ENCODE measurements at regions not wholly inside any gene's neighbourhood (a gene's known extent, or its start where the extent isn't known, plus 50 kb on each side); places are given as distances from the start of the nearest gene placed in this dataset.

GRCh38 chr19:31938675-31939074 is 406.7 kb upstream of the ZNF507 start:
- TF ChIP-seq, protein P1, sequence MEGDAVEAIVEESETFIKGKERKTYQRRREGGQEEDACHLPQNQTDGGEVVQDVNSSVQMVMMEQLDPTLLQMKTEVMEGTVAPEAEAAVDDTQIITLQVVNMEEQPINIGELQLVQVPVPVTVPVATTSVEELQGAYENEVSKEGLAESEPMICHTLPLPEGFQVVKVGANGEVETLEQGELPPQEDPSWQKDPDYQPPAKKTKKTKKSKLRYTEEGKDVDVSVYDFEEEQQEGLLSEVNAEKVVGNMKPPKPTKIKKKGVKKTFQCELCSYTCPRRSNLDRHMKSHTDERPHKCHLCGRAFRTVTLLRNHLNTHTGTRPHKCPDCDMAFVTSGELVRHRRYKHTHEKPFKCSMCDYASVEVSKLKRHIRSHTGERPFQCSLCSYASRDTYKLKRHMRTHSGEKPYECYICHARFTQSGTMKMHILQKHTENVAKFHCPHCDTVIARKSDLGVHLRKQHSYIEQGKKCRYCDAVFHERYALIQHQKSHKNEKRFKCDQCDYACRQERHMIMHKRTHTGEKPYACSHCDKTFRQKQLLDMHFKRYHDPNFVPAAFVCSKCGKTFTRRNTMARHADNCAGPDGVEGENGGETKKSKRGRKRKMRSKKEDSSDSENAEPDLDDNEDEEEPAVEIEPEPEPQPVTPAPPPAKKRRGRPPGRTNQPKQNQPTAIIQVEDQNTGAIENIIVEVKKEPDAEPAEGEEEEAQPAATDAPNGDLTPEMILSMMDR (optimal IDR thresholded peaks at IDR 0.05 in 1 of 3, IDR thresholded peaks at IDR 0.05 in 1 of 3, conservative IDR thresholded peaks at IDR 0.05 in 1 of 3; ENCODE audit: extremely low read depth in 1 of 3, insufficient read depth in 2 of 3, low read length in 3 of 3): no peak
- TF ChIP-seq EZH2 (IDR thresholded peaks at IDR 0.05; ENCODE audit: low read length): no peak

All from keratinocyte (primary cell).